Kidney tubule cell (primary cell): ENCODE measurements at regions not wholly inside any gene's neighbourhood (a gene's known extent, or its start where the extent isn't known, plus 50 kb on each side); places are given as distances from the start of the nearest gene placed in this dataset.

Experiments used
- DNase-seq: peaks from one replicate; pipeline ENCODE4 v3.0.0-alpha.2; 2018; ENCODE audit warnings: low spot score

DNA sequence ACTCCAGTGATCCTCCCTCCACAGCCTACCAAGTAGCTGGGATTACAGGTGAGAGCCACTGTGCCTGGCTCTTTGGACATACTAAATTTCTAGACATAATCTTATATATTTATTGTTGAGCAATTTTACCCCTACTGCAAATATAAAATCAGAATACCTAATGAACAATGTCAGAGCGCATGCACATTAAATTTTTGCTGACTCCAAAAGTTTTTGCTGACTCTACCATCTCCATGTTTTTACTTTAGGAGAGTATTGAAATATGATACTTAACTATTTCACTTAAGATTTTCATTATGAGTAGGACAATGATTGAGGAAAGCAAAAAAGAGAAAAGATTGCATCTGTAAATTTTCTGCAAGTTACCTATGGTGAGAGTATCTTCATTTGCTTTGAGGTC, 402.3 kb downstream of the LRRC70 start:
- no peak for DNase-seq

DNA sequence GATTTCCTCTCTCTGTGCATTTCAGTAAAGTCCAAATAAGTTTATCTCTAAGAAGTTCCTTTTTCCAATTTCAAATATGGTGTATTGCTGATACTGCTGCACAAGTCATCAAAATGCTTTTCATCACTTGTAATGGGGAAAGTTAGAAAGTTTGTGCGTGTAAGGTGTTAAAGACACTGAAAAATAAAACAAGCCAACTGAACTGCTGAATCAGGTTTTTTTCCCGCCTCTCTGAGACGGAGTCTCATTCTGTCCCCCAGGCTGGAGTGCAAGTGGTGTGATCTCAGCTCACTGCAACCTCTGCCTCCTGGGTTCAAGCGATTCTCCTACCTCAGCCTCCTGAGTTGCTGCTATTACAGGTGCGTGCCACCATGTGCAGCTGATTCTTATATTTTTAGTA, 400.9 kb downstream of the LRRC70 start:
- no peak for DNase-seq

DNA sequence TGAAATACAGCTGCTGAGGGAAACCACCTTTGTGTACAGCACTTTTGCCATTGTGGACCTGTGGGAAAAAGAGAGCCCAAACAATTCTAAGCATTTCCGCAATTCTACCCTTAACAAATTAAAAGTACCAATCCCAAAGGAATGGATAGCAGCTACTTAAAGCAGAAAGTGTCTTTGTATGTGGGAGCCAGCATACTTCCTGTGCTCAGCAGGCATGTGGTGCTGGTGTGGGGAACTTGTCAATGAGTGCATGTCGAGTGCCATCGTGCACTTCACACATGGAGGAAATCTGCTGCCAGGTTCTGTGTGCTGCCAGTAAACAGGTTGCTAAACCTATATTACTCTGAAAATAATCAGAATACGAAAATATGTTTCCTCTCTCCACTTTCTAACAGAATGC, 399.0 kb downstream of the LRRC70 start:
- DNase-seq, result no peak

DNA sequence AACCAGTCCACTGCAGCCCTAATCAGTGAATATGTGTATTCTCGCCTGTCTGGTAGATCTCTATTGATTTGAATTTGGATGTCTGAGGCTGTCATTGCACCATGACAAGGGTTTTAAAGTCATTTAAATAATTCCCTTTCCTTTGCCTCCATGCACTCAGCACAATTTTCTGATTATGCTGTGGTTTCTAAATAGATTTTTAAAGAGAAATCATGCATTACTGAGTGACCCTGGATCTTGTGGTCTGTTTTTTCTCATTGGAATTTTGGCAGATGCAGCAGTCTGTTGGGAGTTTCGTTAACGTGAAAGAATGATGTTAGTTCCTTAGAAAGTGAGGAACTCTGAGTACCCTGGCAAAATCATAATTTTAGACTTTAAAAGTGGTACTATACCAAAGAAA, 396.0 kb downstream of the LRRC70 start:
- peak; percentile 12 for DNase-seq

DNA sequence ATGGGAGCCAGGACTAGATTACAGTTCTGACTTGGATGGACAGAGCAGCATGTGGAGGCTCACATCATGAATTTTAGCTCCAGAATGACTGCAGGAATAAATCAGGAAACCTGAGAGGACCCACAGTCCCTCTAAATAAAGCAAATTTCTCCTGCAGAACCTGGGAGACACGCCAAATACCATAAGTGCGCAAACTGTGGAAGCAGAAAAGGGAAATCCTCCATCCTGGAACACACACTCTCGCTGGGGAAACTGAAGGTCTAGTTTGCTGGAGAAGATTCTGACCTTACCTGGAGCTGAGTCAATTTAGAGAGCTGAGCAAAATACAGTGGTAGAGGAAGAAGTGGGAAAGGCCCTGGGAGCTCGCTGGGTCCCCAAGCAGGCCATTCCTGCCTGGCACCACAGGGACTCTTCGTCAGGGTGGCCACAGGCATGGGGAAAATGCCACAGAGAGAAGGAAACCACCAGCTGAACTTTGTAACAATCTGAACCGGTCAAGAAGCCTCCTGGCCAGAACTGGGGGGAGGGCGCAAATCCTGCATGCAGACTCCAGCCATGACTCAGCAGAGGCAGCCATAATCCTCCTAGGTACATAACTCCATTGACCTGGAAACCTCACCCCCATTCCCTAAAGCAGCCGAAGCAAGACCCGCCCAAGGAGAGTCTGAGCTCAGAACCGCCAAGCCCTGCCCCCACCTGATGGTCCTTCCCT, 390.9 kb downstream of the LRRC70 start:
- peak; percentile 82 for DNase-seq

DNA sequence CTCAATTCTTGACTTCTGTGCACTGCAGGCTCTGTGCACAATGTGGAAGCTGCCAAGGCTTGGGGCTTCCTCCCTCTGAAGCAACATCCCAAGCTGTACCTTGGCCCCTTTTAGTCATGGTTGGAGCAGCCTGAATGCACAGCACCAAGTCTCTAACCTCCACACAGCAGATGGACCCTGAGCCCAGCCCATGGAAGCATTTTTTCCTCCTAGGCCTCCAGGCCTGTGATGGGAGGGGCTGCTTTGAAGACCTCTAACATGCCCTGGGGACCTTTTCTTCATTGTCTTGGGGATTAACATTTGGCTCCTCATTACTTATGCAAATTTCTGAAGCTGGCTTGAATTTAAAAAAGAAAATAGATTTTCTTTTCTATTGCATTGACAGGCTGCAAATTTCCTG, 385.8 kb downstream of the LRRC70 start:
- DNase-seq, result no peak

DNA sequence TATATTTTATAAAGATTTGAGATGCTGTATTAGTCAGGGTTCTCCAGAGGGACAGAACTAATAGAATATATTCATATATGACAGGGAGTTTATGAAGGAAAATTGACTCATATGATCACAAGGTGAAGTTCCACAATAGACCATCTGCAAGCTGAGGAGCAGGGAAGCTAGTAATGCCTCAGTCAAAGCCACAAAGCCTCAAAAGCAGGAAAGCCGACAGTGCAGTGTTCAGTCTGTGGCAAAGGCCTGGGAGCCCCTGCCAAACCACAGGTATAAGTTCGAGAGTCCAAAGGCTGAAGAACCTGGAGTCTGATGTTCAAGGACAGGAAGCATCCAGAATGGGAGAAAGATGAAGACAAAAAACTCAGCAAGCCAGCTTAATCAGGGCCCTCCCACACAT, 382.2 kb downstream of the LRRC70 start:
- DNase-seq, result peak; percentile 26

DNA sequence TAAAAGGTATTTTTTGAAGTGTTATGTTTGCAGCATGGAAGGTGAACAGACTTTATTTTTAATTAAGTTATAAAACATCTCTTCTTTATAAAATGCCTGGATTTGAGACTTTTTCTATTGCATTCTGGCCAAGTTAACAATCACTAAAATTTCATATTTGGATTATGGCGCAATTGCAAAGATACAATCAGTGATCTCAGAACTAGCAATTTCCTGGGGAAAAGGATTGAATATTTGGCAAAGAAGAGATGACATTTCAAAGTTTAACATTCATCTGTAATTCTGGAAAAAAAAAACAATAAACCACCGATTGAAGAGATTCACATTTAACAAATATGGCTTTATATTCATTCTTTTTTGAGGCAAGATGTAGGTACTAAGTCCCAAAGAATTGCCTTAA, 378.0 kb downstream of the LRRC70 start:
- no peak for DNase-seq

DNA sequence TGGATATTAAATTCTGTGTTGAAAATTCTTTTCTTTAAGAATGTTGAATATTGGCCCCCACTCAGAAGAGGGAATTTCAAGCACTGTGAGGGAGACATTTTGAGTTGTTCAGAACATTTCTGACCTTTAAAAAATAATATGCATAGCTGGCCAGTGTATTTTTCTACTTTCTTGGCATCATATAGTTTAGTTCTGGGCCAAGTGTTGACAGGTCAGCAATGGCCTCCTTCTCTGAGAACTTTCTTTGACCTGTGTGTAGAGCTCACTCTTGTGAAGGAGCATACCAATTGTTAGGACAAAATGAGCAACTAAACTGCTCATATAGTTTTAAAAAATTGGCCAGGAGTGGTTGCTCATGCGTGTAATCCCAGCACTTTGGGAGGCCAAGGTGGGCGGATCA, 376.0 kb downstream of the LRRC70 start:
- DNase-seq, result no peak

DNA sequence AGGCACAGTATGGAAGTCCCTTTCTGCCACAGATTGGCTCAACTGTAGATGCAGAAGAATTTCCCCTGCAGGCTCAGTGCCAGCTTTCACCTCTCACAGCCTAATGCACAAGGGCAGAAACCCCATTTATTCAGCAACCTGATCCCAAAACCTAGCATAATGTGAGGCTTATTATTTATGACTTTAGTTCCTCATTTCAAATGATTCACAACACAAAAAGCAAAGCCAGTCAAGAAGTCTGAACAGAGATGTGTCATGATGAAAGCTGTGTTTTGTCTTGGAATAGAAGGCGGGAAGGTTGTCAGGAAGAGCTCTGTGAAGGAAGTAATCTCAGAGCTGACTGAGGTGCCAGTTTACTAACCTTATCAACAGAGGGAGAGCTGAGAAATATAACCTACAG, 369.7 kb downstream of the LRRC70 start:
- peak; percentile 76 for DNase-seq

DNA sequence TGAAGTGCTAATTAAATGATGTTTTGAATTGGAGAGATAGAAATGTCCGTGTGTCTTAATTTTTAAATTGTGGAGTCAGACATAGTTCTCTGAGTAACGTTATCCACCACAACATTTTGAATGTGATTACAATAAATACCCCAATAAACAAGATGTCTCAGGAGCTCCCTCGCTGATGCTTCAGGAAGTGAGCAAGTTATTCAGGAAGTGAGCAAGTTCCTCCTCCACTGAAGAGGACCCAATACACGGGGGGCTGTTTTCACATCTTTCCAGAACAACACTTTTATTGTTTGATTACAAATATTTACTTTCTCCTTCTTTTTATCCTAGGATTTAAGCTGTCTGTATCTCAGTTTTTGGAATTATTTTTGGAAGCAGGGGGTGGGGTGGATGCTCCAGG, 363.8 kb downstream of the LRRC70 start:
- no peak for DNase-seq

DNA sequence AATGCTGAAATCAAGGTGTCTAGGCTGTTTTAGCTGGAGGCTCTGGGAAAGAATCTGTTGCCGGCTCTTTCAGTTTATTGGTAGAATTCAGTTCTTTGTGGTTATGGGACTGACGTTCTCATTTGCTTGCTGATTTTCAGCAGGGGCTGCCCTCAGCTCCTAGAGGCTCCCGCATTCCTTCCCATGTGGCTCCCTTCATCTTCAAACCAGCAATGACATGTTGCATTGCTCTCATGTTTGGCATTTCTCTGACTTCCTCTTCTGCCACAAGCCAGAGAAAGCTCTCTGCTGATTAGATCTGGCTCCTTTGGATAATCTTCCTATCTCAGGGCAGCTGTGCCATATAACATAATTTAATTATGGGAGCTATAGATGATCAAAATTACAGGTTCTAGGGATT, 360.3 kb downstream of the LRRC70 start:
- DNase-seq, result peak; percentile 56

DNA sequence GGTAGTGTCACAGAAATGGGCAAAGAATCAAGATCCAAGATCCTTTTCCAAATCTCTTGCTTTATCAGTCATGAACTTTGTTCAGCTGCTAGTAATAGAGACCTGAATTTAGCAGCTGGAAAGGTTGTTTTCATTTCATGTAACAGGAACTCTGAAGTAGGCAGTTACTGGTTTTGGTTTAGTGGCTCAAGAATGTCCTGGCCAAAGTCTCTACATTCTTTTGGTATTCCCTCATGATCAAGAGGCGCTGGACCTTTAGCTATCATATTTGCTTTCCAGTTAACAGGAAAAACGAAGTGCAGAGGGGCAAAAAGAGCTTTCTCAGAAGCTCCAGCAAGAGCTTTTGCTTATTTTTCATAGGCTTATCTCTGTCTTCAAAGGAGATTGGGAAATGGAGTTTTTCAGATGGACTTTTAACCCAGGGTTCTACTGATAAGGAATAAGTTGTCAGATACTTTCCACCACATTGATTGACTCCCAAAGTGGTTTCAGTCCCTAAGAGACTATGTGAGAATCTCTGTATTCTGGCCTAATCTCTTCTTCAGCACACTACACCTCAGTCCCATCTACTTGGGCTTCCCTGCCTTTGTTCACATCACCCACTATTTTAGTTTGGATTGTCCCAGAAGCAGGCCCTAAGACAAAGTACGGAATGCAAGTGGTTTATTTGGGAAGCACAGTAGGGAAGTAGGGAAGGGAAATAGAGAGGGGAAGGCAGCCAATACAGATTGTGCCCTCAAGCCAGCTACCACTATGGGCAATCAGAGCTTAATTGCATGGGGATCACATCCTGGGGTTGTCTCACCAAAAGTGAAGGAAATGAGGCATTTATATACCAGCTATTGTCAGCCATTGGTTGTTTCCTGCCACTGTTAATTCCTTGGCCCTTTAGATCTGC, 359.3 kb downstream of the LRRC70 start:
- DNase-seq, result peak; percentile 91

DNA sequence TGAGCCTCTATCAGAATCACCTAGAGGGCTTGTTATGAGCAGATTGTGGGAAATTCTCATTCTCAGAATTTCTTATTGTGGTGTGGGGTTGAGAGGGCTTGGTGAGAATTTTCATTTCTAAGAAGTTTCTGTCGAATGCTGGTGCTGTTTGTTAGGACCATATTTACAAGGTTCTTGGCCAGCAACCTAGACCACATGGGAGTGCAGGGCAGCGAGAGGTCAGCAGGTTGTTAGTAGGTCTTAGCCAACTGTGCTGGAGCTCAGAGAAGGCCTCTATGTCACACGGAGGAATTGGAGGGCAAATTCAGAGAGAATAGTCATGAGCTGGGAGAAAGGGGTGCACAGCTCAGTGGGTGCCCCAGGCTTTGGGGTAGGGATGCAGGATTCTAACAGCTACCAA, 357.0 kb downstream of the LRRC70 start:
- no peak for DNase-seq

DNA sequence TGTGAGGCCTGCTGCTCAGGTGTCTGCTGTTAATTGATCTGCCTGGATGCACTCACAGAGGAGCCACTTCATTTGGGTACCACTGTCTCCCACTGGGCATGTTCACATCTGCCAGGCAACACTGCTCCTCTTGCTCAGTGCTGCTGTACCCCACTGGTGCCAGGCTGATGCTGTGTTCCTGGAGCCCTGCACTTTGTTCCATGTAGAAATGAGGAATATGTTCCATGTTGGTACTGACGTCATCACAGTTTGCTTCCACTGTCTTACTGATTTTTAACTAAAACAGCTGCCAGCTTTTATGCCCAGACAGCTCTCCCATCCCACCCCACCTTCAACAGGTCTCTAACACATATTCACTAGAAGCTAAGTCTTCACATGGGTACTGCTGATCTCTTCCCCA, 355.7 kb downstream of the LRRC70 start:
- no peak for DNase-seq

DNA sequence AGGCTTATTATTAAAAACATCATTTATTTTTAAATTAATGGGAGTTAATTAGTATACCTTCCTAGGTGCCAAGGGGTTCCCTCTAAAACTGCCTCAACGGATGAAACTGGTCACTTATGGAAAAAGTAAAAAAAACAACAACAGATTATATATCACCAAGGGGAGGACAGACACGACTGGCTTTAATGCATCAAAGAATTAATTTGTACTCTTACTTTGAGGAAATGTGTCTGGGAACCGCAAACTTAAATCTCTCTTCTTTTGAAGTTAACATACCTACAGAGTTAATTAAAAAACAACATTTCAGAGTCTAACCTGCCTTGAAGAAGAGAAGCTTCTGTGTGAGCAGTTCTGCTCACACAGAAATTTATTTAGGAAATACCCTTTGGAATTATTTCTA, 354.6 kb downstream of the LRRC70 start:
- no peak for DNase-seq

DNA sequence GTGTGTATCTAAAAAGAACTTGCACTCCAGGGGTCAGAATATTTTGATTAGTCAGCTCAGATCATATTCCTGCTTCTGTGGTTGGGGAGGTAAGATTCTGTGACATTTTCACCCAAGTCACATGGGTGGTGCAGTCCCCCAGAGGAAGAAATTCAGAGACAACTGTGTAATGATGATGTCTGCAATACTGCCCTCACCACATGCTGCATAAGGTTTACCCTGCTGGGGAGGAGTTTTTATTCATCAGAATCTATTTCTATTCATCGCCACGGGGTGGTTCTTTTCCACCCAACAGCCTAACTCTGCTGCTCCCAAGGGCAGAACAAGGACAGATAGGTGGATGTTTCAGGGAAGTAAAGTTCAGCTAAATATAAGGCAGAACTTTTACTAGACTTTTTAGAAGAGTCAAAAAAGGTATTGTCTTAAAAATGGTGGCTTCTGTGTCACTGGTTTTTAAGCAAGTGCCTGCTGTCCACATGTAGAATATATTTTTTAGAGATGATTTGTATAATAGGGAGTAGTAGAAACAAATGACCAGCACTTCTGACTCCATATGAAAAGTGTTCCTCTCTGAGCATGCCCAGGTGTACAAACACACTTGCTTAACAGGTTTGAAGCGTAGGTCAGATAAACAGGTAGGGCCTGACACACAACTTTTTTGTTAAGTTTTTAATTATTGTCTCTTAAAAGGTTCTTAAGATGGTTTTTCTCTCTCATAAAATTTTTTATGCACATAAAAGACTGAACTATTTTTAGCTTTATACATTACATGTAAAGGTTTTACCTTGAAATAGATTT, 352.7 kb downstream of the LRRC70 start:
- peak; percentile 50 for DNase-seq

DNA sequence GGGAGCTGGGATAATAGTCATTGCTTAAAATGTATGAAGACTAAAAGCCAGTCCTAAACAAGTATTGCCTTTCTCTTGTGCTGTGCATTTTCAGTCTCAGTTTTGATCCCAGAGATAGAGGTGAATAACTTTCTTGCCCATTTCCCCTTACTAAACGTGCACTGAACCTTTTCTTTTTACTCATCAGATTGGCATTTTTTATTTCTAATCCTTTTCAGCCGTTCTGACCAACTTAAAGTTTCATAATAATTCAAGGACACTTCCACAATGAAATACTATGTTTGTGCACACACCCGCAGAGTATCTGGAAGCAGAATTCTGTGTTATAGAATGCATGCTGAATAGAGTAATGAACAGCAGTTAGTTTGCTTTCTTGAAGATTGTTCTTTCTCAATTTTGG, 343.6 kb downstream of the LRRC70 start:
- DNase-seq, result peak; percentile 57

DNA sequence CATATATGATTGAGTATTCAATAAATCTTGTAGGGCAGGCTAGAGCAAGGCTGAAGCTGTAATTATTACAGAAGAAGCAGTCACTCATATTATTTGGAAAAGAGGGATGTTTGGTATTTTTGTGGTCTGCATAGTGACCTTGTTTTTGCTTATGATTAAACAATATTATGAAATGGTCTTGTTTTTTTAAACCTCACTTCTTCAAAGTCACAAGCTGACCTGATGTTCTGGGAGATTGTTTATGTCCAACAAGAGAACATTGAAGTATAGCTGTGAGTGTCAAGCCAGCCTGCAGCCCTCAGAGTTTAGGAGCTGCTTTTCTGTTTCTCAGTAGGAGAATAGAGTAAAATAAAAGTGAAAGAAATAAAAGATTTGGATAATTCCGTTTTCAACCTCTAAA, 342.2 kb downstream of the LRRC70 start:
- no peak for DNase-seq

DNA sequence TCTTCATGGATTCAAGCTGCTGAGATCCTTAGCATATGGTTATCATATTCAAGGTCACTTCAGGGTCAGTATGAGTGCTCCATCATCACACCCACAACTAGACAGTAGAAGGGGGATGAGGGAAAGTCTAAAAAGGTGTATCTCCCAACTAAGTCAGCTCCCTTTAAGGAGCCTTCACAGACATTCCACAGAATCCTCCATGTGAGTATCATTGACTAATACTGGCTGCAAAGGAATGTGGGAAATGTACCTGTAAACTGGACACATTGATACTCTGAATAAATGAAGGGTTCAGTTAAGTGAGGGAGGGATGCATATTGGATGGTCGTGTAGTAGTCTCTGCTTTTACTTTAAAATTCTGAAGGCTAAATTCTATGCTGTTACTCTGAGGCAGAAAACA, 330.7 kb downstream of the LRRC70 start:
- DNase-seq, result peak; percentile 64

DNA sequence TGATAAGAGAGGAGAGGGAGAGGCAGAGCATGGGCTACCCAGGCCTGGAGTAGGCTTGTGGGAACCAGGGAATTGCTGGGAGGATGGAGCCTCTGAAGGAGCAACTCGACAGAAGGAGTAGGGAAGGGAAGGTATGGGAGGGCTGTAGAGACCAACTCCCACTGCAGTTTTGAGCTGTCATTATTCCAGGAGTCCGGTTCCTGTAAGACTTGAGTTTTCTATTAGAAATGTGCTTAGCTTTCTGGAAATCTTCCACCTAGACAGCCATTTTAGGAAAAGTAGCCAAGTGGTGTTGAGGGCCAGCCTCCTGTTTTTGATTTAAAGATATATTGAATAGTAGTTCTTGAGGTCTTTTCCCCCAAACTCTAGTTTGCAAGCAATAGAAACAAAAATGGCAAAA, 323.5 kb downstream of the LRRC70 start:
- DNase-seq, result no peak

DNA sequence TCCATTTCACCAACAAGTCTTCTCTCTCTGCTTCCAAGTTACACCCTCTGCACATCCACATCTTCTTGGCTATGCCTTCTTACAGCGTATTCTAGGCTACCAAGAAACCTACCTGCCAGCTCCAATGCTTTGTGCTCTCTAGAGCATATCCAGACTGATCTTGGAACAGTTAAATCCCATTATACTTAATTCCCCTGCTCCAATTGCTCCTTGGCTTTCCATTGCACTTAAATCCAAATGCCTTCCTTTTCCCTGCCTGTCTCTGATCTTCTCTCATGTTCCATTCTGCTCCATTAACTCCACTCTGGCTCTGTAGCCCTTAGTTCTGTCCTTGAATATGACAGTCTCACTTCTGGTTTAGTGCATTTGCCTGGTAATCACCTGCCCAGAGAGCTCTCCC, 322.4 kb downstream of the LRRC70 start:
- DNase-seq, result no peak
